GM19023 (cell line): ENCODE measurements at regions not wholly inside any gene's neighbourhood (a gene's known extent, or its start where the extent isn't known, plus 50 kb on each side); places are given as distances from the start of the nearest gene placed in this dataset.
"Not testable (repeated sequence)": the region's sequence is repeated elsewhere in the genome, so short reads cannot be mapped to it uniquely, and the experiment has no call there.

Source experiments
- ATAC-seq: cut with Tn5 transposase; IDR thresholded peaks from one replicate; pipeline ENCODE4 v1.9.1; 2021; ENCODE audit warnings: mild to moderate bottlenecking, moderate library complexity; ENCODE audit not compliant: unreplicated experiment

DNA sequence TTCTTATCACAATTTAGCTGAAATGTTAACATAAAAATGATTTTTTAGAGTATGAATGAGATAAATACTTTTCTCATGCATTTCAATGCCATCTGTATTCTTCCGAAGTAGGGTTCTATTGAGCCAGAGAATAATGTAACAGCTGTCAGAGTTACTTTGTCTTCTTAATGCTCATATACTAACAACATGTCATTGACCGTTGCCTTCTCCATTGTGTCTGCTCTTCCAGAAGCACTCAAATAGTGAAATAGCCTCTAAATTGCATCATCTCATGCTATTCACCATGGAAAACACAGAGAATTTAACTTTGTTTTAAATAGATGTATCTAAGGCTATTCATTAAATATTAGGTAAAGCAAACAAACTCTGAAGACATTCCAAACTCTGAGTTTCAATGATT lies 1875.9 kb upstream of the CDH9 start:
- no peak for ATAC-seq

- no peak for ATAC-seq
Observed at GRCh38 chr5:28903643-28904042, 1865.3 kb upstream of the CDH9 start.

DNA sequence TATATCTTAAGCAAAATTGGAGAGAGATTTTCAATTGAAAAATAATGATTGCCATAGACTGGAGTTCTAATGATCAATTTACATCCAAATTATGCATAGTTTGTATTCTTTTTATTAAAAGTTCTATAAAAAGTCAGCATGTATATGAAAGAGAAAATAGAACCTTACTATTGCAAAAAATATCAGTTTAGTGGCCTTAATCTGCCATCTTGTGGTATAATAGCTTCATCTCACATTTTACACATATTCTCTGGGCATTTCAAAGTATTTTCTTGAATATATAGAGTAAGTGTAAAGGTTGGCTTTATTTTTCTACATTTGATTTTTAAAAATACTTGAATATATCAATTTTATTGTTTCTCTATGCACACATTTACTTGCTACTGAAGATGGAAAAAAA lies 1858.6 kb upstream of the CDH9 start:
- ATAC-seq, result no peak

GRCh38 chr5:28880936-28881335 lies 1842.5 kb upstream of the CDH9 start:
- ATAC-seq, result no peak

GRCh38 chr5:28877050-28877449 lies 1838.7 kb upstream of the CDH9 start:
- ATAC-seq, result no peak

DNA sequence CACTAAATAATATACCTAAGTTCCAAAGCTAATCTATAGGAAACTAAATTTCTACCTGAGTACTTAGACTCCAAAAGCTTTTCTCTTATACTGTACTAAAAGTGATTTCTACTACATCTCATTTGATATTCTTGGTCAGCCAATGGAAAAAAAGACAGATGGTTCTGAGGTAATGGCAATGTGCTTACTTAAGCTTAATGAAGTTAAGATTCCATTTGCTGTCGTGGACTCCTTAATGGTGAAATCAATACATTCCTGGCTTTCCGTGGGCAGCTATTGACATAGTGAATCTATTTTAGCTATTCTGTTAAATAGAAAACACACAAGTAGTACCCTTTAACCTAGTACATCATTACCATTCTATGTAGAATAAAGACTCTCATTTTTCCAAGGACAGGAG lies 1825.6 kb upstream of the CDH9 start:
- no peak for ATAC-seq

- no peak for ATAC-seq
Observed at GRCh38 chr5:28862860-28863196, 1824.4 kb upstream of the CDH9 start.

- no peak for ATAC-seq
Observed at GRCh38 chr5:28862137-28862859, 1823.9 kb upstream of the CDH9 start.

DNA sequence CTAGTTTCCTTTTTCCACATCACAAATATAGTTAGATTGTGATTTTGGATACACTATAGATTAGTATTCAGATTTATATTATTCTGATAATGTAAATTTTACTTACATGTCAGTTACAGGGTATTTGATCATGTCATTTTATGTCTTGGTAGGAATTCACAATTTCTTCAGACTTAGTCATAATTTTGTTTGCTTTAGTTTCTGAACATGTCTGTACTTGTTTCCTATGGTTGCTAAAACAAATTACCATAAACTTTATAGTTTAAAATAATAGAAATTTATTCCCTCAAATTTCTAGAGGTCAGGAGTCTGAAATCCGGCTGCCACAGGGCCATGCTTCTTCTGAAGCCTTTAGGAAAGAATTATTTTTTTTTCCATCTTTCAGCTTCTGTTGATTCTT lies 1817.2 kb upstream of the CDH9 start:
- ATAC-seq, result no peak

GRCh38 chr5:28850320-28850921 lies 1812.0 kb upstream of the CDH9 start:
- ATAC-seq, result no peak

DNA sequence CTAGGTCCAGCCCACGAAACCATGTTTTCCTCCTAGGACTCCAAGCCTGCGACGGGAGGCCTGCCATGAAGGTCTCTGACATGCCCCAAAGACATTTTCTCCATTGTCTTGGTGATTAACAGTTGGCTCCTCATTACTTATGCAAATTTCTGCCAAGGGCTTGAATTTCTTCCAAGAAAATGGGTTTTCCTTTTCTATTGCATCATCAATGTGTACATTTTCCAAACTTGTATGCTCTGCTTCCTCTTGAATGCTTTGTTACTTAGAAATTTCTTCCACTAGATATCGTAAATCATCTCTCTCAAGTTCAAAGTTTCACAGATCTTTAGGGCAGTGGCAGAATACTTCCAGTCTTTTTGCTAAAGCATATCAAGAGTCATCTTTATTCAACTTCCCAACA lies 1792.7 kb upstream of the CDH9 start:
- no peak for ATAC-seq

DNA sequence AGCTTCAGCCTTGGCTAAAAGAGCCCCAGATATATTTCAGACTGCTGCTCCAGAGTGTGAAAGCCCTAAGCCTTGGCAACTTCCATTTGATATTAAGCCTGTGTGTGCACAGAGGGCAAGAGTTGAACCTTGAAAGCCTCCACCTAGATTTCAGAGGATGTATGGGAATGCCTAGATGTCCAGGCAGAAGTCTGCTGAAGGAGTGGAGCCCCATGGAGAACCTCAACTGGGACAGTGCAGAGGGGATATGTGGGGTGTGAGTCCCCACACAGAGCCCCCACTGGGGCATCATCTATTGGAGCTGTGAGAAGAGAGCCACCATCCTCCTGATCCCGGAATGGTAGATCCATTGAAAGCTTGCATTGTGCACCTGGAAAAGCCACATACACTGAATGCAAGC lies 1784.8 kb upstream of the CDH9 start:
- ATAC-seq, result no peak

DNA sequence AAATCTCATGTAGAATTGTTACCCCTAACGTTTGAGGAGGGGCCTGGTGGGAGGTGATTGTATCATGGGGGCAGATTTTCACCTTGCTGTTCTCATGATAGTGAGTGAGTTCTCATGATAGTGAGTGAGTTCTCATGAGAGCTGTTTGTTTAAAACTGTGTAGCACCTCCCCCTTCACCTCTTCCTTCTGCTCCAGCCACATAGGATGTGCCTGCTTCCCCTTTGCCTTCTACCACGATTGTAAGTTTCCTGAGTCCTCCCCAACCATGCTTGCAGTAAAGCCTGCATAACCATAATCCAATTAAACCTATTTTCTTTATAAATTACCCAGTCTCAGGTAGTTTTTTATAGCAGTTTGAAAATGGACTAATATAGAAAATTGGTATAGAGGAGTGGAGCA lies 1783.7 kb upstream of the CDH9 start:
- no peak for ATAC-seq

- no peak for ATAC-seq
Observed at GRCh38 chr5:28810751-28811136, 1772.4 kb upstream of the CDH9 start.

DNA sequence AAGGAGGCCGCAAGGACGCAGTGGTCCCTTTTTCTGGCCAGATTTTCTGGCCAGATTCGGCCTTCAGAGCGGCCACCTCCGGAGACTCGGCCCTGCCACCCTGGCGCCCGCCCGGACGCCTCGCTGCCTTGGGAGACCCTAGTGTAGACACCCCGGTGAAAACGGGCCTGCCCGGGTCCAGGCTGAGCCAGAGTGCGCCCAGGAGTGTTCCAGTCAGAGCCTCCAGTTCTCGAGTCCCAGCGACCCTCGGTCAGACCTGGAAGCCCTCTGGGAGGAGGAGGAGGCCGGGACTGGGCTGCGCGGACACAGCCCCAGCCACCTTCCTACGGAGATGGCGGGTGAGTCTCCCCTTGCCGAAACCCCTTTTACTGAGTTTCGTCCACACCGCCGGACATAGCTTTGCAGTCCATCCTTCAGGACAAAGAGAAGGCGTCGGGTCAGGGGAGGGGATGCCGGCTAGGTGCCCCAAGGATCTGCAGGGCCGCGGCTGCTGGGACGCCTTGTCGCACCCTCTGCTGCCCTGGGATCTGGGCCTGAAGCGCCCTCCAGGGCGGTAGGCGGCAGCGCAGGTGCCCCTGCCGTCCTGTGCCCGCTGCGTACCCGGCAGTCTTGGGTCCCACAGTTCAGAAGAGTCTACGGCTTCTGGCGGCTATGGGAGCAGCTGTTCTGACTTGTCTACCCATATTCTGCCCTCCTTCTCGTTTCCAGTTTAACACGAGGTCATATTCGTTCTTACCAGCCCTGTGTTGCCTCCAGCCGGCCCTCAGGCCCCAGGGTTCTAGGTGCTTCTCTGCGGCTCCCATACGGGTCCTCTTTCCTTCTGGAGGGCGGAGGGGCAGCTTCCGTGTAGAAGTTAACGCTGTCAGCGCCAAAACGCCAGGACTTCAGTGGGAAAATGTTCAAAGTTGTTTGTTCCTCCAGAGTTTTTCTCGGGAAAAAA lies 1771.7 kb upstream of the CDH9 start:
- ATAC-seq, result no peak

GRCh38 chr5:28808967-28809810 lies 1770.8 kb upstream of the CDH9 start:
- no peak for ATAC-seq

GRCh38 chr5:28807195-28807729 lies 1768.9 kb upstream of the CDH9 start:
- ATAC-seq, result no peak

DNA sequence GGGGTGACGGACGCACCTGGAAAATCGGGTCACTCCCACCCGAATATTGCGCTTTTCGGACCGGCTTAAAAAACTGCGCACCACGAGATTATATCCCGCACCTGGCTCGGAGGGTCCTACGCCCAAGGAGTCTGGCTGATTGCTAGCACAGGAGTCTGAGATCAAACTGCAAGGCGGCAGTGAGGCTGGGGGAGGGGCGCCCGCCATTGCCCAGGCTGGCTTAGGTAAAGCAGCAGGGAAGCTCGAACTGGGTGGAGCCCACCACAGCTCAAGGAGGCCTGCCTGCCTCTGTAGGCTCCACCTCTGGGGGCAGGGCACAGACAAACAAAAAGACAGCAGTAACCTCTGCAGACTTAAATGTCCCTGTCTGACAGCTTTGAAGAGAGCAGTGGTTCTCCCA lies 1760.6 kb upstream of the CDH9 start:
- ATAC-seq, result not testable (repeated sequence)

DNA sequence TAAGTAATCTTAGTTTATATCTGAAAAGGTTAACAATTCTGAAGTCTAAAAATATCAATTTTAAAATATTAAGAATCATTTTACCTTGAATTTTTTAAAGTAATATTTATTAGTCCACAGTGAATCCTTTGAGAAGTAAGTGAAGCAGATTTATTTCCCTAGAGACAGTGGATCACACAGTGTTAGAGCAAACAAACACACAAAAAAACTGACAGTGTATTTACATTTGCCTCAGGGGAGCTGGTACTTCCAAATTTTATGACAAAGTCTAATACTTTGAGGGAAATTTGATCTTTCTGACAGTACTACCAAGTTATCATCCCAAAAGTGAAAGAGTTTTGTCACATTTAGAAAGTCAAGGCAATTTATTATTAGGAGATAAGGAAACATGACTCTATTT lies 1750.6 kb upstream of the CDH9 start:
- no peak for ATAC-seq

GRCh38 chr5:28780083-28780692 lies 1741.8 kb upstream of the CDH9 start:
- no peak for ATAC-seq
